ENCODE measurements at regions not wholly inside any gene's neighbourhood (a gene's known extent, or its start where the extent isn't known, plus 50 kb on each side); places are given as distances from the start of the nearest gene placed in this dataset.

DNA sequence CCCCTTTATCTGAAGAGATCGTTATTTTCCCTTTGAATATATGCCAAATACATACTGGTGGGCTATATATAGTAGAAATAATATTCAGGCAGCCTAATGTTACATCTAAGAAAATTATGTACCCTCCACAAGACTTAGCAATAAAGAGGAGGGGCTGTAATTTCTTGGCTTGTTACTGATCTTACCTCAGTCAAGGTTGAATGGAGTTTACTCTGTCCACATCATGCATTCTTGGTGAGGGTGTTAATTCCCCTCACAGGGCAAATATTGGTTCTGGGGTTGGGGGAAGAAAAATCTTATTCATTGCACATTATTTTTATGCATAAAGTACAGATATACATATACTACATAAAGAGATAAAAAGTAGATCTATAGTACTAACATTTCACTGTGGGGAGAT is 145.8 kb upstream of the ANK3 start (continued):
- TF ChIP-seq, protein P1, sequence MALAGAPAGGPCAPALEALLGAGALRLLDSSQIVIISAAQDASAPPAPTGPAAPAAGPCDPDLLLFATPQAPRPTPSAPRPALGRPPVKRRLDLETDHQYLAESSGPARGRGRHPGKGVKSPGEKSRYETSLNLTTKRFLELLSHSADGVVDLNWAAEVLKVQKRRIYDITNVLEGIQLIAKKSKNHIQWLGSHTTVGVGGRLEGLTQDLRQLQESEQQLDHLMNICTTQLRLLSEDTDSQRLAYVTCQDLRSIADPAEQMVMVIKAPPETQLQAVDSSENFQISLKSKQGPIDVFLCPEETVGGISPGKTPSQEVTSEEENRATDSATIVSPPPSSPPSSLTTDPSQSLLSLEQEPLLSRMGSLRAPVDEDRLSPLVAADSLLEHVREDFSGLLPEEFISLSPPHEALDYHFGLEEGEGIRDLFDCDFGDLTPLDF (CRISPR knock-in tag; IDR thresholded peaks at IDR 0.05) = no peak

DNA sequence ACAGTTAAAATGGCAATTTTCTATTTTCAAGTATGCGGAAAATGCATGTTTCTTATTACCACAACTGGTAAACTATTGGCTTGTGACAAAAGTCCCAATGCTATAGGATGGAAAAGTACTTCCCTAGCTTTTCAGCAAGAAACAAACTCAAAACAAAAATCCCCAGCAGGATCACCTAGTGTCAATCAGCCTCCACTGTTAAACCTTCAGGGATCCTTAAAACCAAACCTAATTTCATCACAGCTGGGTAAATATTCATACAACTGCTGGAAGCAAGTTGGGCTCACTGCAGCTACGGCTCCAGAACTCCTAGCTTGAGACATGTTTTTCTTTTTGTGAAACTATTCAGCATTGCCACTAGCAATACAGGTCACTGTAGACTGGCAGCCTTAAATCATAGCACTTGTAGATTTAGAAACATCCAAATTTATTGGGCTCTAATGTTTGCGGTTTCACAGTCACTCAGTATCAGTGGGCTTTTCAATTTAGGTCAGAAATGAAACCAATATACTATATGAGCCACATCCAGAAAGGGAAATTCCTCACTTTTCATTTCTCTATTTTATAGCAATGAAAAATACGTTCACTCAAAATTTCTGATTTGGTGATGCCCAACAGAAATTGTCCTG is 145.2 kb upstream of the ANK3 start:
- Histone ChIP-seq H3K9me1 (ENCODE audit: control insufficient read depth, insufficient read depth, low read length) (no peaks in the 10 kb centered on the region), H3K27ac (ENCODE audit: extremely low read depth, low read depth, low read length) (no peak overlapping the region), H3K4me2 (ENCODE audit: insufficient read depth, low read length) (no peak overlapping the region), H2AFZ (ENCODE audit: low read depth, low read length) (no peak overlapping the region), H3K36me3 (ENCODE audit: control insufficient read depth, insufficient read depth, low read length) (no peaks in the 10 kb centered on the region), H3K9ac (ENCODE audit: insufficient read depth in 1 of 2, low read depth in 2 of 2, low read length in 2 of 2) (no peak overlapping the region), H4K20me1 (replicated peaks; ENCODE audit: control insufficient read depth, insufficient read depth, low read length) (no peaks in the 10 kb centered on the region), H3K4me3 (no peak overlapping the region), H3K79me2 (ENCODE audit: control insufficient read depth, insufficient read depth, low read length) (no peaks in the 10 kb centered on the region), H3K9me3 (replicated peaks; ENCODE audit: control insufficient read depth, insufficient read depth, low read depth, low read length) (no peaks in the 10 kb centered on the region), H3K27me3 (ENCODE audit: control insufficient read depth in 2 of 2, insufficient read depth in 2 of 2, low read length in 2 of 2) (no peaks in the 10 kb centered on the region), H3K4me1 (replicated peaks in 1 of 2; ENCODE audit: control insufficient read depth in 2 of 2, insufficient read depth in 2 of 2, low read length in 2 of 2) (no peaks in the 10 kb centered on the region)
- in situ Hi-C loops (cut with MboI) (no loop called here), intact Hi-C loops (cut with micrococcal nuclease) (no loop called here)
- FAIRE-seq (no peak), DNase-seq (ENCODE audit: extremely low read depth in 1 of 4, low spot score in 3 of 4) (no peak), ATAC-seq (no peak)
- WGBS (ENCODE audit: insufficient coverage, low coverage, missing lambda C conversion rate) = 0% methylated on average over 4 of the region's 4 CpGs
- BruUV-seq (replicated peaks) = no TSS peak
- TF ChIP-seq ZNF384 (IDR thresholded peaks at IDR 0.05; ENCODE audit: low read depth, low read length) (no peak), CBFA2T2 (conservative IDR thresholded peaks at IDR 0.05) (no peak), ZNF766 (CRISPR knock-in tag; conservative IDR thresholded peaks at IDR 0.05) (no peak), SETDB1 (IDR thresholded peaks at IDR 0.05; ENCODE audit: low read length) (no peak), PCBP1 (IDR thresholded peaks at IDR 0.05; ENCODE audit: low read depth, low read length, poor library complexity, severe bottlenecking) (no peak), ZNF695 (CRISPR knock-in tag; IDR thresholded peaks at IDR 0.05) (no peak), FOXK1 (CRISPR knock-in tag; IDR thresholded peaks at IDR 0.05; ENCODE audit: borderline replicate concordance) (no peak), STAG1 (CRISPR knock-in tag; IDR thresholded peaks at IDR 0.05; ENCODE audit: borderline replicate concordance) (no peak)
- TF ChIP-seq, protein P2, sequence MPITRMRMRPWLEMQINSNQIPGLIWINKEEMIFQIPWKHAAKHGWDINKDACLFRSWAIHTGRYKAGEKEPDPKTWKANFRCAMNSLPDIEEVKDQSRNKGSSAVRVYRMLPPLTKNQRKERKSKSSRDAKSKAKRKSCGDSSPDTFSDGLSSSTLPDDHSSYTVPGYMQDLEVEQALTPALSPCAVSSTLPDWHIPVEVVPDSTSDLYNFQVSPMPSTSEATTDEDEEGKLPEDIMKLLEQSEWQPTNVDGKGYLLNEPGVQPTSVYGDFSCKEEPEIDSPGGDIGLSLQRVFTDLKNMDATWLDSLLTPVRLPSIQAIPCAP (CRISPR knock-in tag; IDR thresholded peaks at IDR 0.05; ENCODE audit: borderline replicate concordance) = no peak
- TF ChIP-seq, protein P3, sequence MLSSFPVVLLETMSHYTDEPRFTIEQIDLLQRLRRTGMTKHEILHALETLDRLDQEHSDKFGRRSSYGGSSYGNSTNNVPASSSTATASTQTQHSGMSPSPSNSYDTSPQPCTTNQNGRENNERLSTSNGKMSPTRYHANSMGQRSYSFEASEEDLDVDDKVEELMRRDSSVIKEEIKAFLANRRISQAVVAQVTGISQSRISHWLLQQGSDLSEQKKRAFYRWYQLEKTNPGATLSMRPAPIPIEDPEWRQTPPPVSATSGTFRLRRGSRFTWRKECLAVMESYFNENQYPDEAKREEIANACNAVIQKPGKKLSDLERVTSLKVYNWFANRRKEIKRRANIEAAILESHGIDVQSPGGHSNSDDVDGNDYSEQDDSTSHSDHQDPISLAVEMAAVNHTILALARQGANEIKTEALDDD (IDR thresholded peaks at IDR 0.05) = no peak
- TF ChIP-seq, protein P4, sequence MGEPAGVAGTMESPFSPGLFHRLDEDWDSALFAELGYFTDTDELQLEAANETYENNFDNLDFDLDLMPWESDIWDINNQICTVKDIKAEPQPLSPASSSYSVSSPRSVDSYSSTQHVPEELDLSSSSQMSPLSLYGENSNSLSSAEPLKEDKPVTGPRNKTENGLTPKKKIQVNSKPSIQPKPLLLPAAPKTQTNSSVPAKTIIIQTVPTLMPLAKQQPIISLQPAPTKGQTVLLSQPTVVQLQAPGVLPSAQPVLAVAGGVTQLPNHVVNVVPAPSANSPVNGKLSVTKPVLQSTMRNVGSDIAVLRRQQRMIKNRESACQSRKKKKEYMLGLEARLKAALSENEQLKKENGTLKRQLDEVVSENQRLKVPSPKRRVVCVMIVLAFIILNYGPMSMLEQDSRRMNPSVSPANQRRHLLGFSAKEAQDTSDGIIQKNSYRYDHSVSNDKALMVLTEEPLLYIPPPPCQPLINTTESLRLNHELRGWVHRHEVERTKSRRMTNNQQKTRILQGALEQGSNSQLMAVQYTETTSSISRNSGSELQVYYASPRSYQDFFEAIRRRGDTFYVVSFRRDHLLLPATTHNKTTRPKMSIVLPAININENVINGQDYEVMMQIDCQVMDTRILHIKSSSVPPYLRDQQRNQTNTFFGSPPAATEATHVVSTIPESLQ (CRISPR knock-in tag; IDR thresholded peaks at IDR 0.05) = no peak
- TF ChIP-seq, protein P5, sequence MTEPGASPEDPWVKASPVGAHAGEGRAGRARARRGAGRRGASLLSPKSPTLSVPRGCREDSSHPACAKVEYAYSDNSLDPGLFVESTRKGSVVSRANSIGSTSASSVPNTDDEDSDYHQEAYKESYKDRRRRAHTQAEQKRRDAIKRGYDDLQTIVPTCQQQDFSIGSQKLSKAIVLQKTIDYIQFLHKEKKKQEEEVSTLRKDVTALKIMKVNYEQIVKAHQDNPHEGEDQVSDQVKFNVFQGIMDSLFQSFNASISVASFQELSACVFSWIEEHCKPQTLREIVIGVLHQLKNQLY (CRISPR knock-in tag; conservative IDR thresholded peaks at IDR 0.05) = no peak
- ChIA-PET CTCF (ENCODE audit: low intra/inter-chr PET ratio) (no interaction called here), POLR2A (no interaction called here)
